Stimulated activated CD4-positive, alpha-beta T cell treated with anti-CD3 and anti-CD28 coated beads, Interleukin-12 subunit alpha, Interleukin-12 subunit beta, amount 100 ng/mL, for 24 hours (primary cell): ENCODE measurements at regions not wholly inside any gene's neighbourhood (a gene's known extent, or its start where the extent isn't known, plus 50 kb on each side); places are given as distances from the start of the nearest gene placed in this dataset.
"Not testable (repeated sequence)": the region's sequence is repeated elsewhere in the genome, so short reads cannot be mapped to it uniquely, and the experiment has no call there.

ENCODE experiments used
- DNase-seq, 2 experiments: peaks; one replicate each; pipeline ENCODE4 v3.0.0-alpha.2; 2020; ENCODE audit warnings: low read depth in 2 of 2

DNA sequence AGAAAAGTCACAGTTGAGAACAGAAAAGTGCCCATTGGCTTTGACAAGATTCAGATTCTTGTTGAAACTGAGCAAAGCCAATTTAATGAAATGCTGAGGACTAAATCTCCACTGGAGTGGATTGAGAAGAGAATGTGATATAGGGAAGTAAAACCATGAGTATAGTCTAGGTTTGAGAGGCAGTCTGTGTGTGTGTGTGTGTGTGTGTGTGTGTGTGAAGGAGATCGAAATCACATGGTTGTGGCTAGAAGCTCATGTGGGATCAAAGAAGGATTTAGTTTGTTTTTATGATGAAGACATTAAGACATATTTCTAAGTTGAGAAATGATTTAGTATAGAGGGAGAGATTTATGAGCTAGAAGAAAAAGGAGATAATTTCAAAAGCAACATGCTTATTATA lies 275.7 kb upstream of the DAB2 start:
- no peak for DNase-seq

DNA sequence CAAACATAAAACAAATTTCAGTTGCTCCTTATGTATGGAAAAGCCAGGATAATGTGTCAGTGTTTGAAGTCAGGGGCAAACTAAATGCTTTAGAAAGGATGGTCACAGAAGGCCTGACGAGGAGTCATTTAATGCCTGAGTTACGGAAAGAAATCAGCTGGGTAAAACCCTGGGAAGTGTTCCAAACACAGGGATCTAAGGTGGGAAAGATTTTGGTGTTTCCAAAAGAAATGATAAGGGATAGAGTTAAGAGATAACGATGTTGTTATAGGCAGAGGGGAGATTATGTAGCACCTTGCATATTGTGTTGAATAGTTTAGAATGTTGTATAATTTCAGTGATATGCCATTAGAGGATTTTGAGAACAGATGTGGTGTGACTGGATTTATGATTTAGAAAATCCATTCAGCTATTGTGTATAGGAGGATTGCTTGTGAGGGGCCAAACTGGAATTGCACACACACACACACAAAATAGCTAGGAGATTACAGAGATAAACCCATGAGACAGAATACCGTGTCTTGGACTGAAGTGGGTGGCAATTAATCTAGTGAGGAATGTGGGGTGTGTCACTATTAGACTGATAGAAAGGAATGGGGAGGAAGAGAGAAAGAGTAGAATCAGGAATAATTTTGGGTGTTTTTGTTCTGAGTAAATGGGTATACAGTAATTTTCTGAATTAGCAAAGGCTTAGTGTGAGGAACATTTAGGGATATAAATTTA lies 274.2 kb upstream of the DAB2 start:
- DNase-seq: no peak

DNA sequence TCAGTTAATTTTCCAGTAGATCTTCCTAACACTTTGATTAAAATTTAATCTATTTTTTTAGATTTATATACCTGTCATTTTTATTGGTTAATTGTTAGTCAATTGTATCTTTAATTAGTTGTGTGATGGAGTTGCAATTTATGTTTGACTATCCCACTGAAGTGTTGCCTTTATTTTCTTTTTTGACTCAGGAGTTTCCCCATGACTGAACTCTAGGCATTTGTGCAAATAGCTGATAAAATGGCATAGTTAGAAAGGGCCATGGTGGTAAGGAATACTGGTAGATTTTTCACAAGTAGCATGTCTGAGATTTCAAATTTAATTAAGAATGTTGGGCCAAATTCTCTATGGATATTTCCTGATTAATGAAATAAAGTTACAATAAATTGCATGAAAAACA lies 273.1 kb upstream of the DAB2 start:
- DNase-seq: no peak

DNA sequence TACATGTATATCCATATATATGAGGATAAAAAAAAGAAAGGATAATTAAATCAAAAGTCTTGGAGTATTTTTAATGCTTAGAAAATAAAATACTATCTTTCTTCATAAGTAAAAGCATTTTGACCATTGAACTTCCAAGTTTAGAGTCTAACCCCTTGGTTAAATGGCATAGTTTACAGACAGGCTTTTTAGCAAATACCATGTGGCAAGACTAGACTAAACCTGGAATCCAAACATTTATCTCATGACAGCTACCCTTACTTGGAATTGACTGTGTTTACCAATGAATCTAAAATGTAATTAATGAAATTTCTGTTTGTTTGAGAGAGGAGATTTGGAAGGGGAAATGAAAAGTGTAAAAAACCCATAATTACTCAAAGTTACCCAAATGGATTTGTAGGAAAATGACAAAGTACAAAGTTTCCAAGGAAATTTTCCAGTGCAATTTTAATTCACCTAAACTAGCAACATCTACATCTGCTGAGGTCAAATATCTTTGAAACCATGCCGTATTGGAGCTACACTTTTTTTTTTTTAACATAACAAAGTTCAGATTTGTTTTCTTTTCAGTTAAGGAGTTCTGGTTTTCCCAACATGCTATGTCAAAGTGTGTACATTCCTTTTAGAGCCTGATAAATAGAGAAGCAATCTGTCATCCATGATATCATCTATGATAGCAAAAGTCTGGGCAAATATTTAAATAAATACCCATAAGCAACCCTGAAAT lies 272.1 kb upstream of the DAB2 start:
- no peak for DNase-seq

DNA sequence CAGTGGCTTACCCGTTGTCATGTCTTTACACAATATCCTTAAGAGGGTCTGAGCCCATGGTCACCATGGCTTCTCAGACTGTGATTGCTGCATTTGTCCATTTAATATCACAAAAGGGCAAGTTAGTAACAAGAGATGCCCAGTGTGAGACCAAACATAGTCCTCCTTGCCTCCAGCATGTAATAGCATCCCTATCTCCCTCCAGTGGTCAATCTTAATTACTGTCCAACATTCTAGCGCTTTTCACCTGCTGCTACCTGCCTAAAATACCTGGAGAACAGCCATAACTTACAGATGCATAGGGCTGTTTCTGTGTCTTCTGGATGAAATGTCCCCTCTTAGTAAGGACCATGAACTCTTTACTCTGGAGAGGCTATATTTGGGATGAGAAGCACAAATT lies 267.2 kb upstream of the DAB2 start:
- DNase-seq: no peak

DNA sequence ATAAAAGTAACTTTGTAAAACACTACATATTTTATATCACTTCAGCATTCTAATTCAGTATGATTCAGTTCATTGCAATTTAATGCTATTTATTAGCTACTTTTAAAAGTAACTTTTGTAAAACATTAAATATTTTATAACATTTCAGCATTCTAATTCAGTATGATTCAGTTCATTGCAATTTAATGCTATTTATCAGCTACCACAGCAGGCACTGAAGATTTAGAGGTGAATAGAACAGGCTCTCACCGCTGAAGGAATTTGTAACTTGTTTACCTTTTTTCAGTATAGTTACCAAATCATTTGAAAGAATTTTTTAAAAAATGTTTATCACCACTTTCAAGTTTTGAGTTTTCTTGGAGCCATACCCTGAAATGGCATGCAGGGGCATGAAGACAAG lies 266.4 kb upstream of the DAB2 start:
- DNase-seq: no peak

DNA sequence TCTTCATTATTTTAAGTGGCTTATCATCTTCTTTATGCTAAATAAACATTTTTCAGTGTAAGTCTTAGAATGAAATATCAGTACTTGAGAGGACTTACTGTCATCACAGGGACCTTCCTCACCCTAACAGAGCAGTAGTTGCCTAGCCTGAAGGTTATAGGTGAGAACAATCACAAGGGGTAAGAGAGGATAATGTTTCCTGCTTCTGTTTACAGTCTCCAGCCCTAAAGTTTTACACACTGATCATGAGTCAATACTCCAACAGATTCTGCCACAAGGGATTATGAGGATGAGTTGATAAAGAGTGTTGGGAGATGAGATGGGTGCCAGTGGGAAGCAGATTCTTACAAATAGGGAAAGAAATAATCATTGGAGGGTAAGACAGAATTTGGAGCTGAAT lies 265.1 kb upstream of the DAB2 start:
- DNase-seq: no peak

DNA sequence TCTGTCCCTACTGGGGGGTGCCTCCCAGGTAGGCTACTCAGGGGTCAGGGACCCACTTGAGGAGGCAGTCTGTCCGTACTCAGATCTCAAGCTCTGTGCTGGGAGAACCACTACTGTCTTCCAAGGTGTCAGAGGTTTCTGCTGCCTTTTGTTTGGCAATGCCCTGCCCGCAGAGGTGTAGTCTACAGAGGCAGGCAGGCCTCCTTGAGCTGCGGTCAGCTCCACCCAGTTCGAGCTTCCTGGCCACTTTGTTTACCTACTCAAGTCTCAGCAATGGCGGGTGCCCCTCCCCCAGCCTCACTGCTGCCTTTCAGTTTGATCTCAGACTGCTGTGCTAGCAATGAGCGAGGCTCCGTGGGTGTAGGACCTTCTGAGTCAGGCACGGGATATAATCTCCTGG lies 263.1 kb upstream of the DAB2 start:
- DNase-seq: not testable (repeated sequence)

DNA sequence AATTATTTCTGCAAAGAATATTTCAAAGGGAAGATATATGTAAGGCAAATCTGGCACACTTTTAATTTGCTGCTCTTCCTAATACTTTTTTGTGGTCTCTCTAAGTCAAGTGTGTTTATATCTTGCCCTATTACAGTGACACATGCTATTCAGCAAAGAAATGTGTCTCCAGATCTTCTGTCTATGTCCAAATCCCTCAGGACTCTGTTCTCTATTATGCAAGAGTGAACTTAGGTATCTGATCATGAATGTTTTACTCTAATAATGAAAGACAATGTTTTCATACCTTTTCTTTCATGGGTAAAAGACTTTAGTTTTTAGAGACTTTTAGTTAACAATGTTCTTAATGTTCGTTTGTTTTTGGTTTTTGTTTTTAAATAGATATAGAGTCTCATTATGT lies 255.4 kb upstream of the DAB2 start:
- DNase-seq: no peak

DNA sequence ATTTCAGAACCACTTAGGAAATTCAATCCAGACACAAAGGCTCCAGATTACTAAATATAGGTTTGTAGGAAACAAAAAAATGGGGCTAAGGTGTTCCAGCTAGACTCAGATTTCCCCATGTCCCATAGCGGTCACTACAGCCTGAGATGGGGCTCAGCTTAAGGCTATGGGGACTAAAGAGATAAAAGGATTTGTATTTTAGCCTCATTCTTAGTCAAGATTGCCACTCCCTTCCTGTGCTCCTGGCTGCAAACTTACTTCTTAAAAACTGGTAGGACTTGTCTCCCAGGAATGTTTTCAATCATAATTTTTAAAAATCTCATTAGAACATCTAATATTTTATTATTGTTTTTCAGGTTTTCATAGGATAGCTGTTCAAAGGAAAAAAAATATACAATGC lies 253.8 kb upstream of the DAB2 start:
- no peak for DNase-seq

DNA sequence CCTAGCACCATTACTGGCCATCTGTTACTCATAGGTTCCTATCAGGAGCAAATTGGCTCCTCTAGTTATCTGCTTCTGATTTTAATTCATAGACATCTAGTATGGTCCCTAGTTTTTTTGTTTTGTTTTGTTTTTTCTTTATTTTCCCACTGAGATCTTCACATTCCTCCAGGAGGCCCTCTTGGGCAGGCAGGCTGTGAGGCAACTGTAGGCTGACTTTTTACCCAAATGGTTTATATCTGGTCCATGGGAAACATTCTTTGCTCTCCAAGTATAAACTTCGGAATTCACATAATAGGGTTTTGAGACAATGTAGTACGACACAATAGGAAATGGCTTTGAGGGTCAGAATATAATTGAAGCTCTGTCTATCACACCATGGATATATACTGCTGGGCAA lies 250.9 kb upstream of the DAB2 start:
- DNase-seq: no peak

DNA sequence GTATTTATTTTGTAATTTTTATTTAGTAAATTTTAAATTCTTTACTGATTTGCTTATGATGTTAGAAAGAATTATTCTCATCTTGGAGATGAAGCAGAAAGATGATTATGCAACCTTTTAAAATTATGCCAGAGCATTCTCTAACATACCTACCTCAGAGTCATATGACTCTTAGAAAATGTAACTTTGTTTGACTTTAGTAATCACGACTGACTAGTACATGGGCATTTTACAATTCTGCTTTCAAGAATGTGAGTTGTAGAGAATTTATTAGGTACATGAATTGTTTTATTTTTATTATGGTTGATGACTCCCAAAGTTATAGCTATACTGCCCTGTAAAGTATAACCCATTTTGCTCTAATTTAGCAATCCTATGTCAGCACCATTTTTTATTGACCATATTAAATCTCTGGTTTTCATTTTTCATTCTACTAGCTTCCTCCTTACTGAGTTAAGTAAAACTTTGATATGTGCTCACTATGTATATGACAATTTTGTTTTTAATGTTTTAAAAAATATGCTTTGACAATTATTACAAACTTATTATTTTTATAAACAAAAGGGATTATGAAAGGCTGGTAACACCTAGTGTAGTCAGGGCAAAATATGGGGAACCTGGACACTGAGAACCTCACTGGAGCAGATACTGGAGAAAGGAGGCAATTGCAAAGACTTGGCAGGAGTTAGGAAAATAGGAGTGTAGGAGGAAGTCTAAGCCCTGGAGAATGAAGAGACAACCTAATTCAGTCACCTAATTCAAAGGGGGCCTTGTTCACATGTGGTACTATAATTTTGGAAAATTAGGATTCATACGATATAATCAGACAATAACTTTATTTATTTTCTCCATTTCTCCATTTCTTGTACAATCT lies 249.7 kb upstream of the DAB2 start:
- no peak for DNase-seq

DNA sequence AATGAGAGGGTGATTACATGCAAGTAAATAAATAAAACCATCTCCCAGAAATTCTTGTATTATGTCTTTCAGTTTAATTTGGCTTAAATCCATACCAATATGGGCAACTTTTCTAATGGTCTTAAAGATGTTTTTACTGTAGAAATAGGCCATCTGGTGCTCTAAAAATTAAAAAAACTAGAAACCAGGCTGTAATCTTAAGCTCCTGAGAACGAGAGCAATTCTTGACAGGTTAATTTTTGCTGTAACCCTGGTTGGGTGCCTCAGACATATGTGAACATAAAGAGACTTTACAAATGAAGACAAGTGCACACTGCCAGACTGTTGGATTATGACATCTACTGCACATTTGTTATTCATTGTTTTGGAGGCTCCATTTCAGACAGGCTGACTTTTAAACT lies 246.8 kb upstream of the DAB2 start:
- no peak for DNase-seq

DNA sequence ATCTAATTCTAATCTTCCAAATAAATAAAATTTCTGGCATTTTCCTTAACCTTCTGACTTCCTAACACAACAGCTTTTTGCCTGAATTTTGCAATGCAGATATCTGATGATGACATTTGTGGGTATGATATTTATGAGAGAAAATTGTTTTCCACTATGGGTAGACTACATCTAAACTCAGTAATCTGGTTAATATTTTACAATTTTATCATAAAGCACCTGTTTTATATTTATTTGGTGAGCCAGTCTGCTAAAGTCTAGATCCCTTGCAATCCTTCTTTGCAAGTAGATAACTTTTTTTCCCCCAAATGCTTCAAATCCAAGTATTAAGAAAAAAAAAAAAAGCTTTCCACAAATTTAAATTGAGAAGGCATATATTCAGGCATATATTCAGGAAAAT lies 246.2 kb upstream of the DAB2 start:
- no peak for DNase-seq

DNA sequence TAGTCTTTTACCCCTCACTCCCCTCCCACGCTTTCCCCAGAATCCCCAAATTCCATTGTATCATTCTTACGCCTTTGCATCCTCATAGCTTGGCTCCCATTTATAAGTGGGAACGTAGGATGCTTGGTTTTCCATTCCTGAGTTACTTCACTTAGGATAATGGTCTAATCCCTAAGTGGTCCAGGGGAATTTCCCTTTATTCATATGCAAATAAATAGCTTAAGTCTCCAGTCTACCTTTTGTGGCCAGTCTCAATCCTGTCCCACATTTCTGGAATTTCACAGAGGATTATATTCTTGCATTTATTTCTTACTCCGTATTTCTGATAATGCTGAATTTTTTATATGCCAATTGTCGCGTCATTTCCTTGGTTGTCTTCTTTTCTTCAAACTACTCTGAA lies 245.6 kb upstream of the DAB2 start:
- no peak for DNase-seq

DNA sequence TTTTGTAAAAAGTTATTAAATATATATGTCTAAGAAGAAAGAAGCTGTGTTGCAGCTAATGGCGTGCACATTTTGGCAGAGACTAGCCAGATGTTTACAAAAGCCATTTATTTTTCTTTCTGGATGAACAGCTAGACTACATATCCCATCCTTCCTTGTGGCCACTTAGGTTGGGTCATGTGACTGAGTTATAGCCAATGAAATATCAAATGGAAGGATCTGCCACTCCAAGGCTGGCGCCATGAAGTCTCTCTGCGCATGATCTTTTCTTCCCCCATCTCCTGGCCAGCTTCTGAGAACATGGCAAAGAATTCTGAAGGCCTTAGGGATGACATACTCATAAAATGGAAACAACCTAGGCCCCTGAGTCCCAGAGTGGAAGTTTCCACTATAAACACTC lies 244.2 kb upstream of the DAB2 start:
- DNase-seq: no peak

DNA sequence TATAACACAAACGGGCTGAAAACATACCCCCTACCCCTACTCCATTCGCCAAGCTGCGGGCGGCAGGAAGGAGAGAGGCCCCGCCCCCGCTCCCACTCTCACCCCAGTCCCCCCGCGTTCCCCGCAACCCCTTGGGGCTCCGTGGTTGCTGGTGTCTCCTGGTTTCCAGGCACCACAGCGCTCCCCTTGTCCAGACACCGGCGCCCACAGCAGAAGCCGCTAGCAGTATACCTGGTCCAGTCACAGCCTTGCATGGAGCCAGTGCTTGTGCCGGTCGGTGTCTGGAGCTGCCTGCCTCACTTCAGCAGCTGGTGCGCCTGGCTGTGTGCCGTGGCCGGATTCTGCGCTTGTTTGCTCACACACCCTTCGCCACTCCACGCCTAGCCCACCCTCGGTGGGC lies 240.5 kb upstream of the DAB2 start:
- no peak for DNase-seq

DNA sequence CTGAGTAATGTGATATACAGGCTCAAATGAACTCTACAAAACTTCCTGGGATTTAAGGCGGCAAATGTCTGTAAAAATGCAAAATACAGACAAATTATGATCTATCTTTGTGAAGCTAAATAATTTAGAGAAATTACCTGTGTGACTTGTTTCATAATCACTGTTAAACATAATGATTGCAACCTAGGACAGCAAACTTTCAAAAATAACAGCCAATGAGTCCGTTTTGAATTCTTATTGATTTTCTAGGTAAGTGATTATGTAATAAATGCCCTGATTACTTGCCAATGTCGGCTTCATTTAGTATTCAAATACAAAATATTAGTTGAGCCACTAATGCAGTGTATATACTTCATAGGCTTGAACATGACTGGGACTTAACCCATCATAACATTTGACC lies 238.2 kb upstream of the DAB2 start:
- DNase-seq: no peak

DNA sequence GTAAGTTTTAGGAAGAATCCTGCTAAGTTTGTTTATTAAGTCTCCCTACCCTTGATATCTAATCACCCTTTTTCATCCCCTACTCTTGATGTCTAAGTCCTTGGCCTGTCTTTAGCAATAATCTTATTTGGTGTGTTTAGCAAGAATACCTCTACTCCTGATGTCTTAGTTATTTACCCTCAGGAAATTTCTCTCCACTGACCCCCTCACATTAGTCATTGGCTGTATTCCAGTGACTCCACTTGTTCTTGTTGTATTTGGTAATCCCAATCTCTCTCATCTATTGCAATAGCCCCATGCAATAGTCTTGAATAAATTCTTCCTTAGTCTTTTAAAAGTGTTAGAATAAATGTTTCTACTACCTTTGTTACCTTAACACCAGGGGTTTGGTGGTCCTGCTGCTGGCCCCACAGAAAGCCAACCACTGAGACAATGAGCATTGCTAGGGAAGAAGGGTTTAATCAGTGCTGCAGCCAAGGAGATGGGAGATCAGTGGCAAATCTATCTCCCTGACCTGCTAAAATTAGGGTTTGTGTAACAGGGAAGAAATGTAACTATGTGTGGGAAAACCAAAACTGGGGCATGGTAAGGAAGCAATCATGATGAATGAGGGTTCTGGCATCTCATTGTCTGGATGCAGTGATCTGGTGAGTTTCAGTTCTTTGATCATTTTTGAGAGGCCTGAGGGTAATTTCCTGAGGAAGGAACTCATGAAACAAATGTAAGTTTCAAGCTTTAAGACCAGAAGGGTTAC lies 236.4 kb upstream of the DAB2 start:
- no peak for DNase-seq

DNA sequence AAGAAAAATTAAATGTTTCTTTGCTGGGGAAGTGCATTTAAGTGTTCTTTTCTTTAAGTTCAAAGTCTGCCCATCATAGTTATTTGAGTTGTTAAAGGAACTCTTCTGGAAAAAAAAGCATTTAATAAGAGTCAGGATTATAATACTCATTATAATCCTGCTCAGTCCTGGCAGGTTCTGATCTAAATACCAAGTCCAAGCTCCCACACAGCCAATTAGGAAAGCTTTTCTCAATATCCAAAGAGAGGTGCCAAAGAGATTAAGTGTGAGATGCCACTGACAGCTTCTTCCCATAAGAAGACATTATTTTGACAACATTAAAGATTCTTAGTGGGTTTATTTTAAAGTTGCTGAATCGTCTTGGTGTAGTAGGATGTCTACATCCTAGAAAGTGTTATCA lies 235.2 kb upstream of the DAB2 start:
- no peak for DNase-seq

DNA sequence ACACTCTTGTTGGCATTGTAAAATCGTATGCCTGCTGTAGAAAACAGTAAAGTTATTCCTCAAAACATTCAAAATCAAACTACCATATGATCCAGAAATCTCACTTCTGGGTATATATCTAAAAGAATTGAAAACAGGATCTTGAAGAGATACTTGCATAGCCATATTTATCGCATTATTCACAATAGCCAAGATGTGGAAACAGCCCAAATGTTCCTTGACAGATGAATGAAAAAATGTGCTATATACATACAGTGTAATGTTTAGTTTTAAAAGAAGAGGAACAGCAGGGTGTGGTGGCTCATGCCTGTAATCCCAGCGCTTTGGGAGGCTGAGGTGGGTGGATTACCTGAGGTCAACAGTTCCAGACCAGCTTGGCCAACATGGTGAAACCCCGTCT lies 234.1 kb upstream of the DAB2 start:
- DNase-seq: no peak

DNA sequence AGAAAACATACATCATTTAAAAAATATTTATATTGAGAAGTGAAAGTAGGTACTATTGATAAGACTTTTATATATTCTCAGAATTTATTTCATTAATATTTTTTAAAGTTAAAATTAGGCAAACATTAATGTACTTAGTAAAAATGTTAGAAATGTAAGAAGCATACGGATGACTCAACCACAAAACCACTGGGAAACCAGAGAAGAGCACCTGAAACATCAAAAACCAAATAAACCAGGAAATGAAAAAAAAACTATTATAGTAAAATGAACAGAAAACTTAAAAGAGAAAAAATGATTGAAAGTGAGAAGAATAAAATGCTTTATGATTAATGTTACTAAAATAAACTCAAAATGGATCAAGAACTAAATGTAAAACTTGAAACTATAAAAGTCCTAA lies 233.2 kb upstream of the DAB2 start:
- DNase-seq: no peak
